HEK293 (cell line): ENCODE measurements at regions not wholly inside any gene's neighbourhood (a gene's known extent, or its start where the extent isn't known, plus 50 kb on each side); places are given as distances from the start of the nearest gene placed in this dataset.

Experiments used
- CTCF ChIA-PET: fragments of 350-600 bp; formaldehyde crosslinking; extraction: SDS; loops from one replicate; lab custom pipeline; 2021; ENCODE audit warnings: antibody characterized with exemption; lab: Yijun Ruan, JAX
- POLR2A ChIA-PET: fragments of 300-600 bp; formaldehyde crosslinking; extraction: SDS; loops from one replicate; lab custom pipeline; 2020; ENCODE audit warnings: antibody characterized with exemption, inconsistent platforms; lab: Yijun Ruan, JAX
- H3K27ac ChIP-seq: fragments of 200-500 bp; sonication (Bioruptor generic); 2 replicates; pipeline ENCODE4 v1.5.1; 2014; ENCODE audit warnings: low read depth, low read length, control low read depth, inconsistent platforms; ENCODE audit errors: extremely low read depth
- H3K36me3 ChIP-seq, 2 experiments: fragments of 200-500 bp in 1 of 2; sonication (Bioruptor generic) in 1 of 2; 1 replicate in 1 of 2; 2 replicates in 1 of 2; pipeline ENCODE4 v1.5.1; 2014 to 2017; ENCODE audit warnings: inconsistent platforms in 2 of 2, low read length in 2 of 2; ENCODE audit not compliant: control insufficient read depth in 2 of 2, insufficient read depth in 1 of 2
- H3K4me1 ChIP-seq: fragments of 200-500 bp; sonication (Bioruptor generic); 2 replicates; pipeline ENCODE4 v1.5.1; 2014; ENCODE audit warnings: mild to moderate bottlenecking, low read length, inconsistent platforms; ENCODE audit not compliant: control insufficient read depth, insufficient read depth
- H3K4me3 ChIP-seq: 2 replicates; pipeline ENCODE4 v1.5.1; 2011; ENCODE audit warnings: low read depth, mild to moderate bottlenecking, control low read depth, low read length, moderate library complexity
- H3K9me3 ChIP-seq: fragments of 200-500 bp; sonication (Bioruptor generic); 2 replicates; pipeline ENCODE4 v1.5.1; 2014; ENCODE audit warnings: low read depth, low read length, inconsistent platforms; ENCODE audit not compliant: control insufficient read depth, insufficient read depth
- ATF2 ChIP-seq: fragments of 450-650 bp; formaldehyde crosslinking; IDR thresholded peaks from 2 replicates; pipeline ENCODE4 v1.5.1; 2016; ENCODE audit warnings: missing biosample characterization, missing genetic modification characterization, low read depth
- BCL11A ChIP-seq: fragments of 450-650 bp; formaldehyde crosslinking; IDR thresholded peaks from 2 replicates; pipeline ENCODE4 v1.5.1; 2016; ENCODE audit warnings: low read depth, missing biosample characterization, missing genetic modification characterization
- KLF16 ChIP-seq: fragments of 450-650 bp; formaldehyde crosslinking; IDR thresholded peaks from 2 replicates; pipeline ENCODE4 v1.5.1; 2017; ENCODE audit warnings: missing biosample characterization, missing genetic modification characterization
- MYNN ChIP-seq: fragments of 450-650 bp; formaldehyde crosslinking; IDR thresholded peaks from 2 replicates; pipeline ENCODE4 v1.5.1; 2016; ENCODE audit warnings: missing biosample characterization, missing genetic modification characterization, borderline replicate concordance
- MZF1 ChIP-seq: fragments of 450-650 bp; formaldehyde crosslinking; IDR thresholded peaks from 2 replicates; pipeline ENCODE4 v1.5.1; 2017; ENCODE audit warnings: missing biosample characterization, missing genetic modification characterization, borderline replicate concordance
- TSHZ1 ChIP-seq: fragments of 450-650 bp; formaldehyde crosslinking; IDR thresholded peaks from 2 replicates; pipeline ENCODE4 v1.5.1; 2016; ENCODE audit warnings: missing biosample characterization, missing genetic modification characterization, borderline replicate concordance
- ZNF112 ChIP-seq: fragments of 450-650 bp; formaldehyde crosslinking; IDR thresholded peaks from 2 replicates; pipeline ENCODE4 v1.5.0; 2017; ENCODE audit warnings: missing biosample characterization, missing genetic modification characterization
- ZNF184 ChIP-seq: fragments of 450-650 bp; IDR thresholded peaks from 2 replicates; pipeline ENCODE4 v1.5.1; 2018; ENCODE audit warnings: missing biosample characterization, mild to moderate bottlenecking, missing genetic modification characterization
- ZNF239 ChIP-seq: fragments of 450-650 bp; formaldehyde crosslinking; IDR thresholded peaks from 2 replicates; pipeline ENCODE4 v1.5.1; 2016; ENCODE audit warnings: missing biosample characterization, missing genetic modification characterization
- ZNF311 ChIP-seq: fragments of 450-650 bp; formaldehyde crosslinking; IDR thresholded peaks from 2 replicates; pipeline ENCODE4 v1.5.1; 2017; ENCODE audit warnings: missing biosample characterization, missing genetic modification characterization, borderline replicate concordance
- ZNF366 ChIP-seq: fragments of 450-650 bp; formaldehyde crosslinking; conservative IDR thresholded peaks from 2 replicates; pipeline ENCODE4 v1.5.1; 2016; ENCODE audit warnings: missing biosample characterization, missing genetic modification characterization
- ZNF391 ChIP-seq: fragments of 450-650 bp; formaldehyde crosslinking; IDR thresholded peaks from 2 replicates; pipeline ENCODE4 v1.5.1; 2016; ENCODE audit warnings: low read depth, missing biosample characterization, missing genetic modification characterization, borderline replicate concordance
- ZNF398 ChIP-seq: fragments of 450-650 bp; formaldehyde crosslinking; IDR thresholded peaks from 2 replicates; pipeline ENCODE4 v1.5.1; 2017; ENCODE audit warnings: missing biosample characterization, missing genetic modification characterization
- ZNF426 ChIP-seq: fragments of 450-650 bp; formaldehyde crosslinking; IDR thresholded peaks from 2 replicates; pipeline ENCODE4 v1.5.1; 2017; ENCODE audit warnings: missing biosample characterization, missing genetic modification characterization, mild to moderate bottlenecking, inconsistent platforms, moderate library complexity
- ZNF433 ChIP-seq: fragments of 450-650 bp; formaldehyde crosslinking; IDR thresholded peaks from 2 replicates; pipeline ENCODE4 v1.5.1; 2016; ENCODE audit warnings: missing biosample characterization, missing genetic modification characterization, low read depth
- ZNF514 ChIP-seq: fragments of 450-650 bp; formaldehyde crosslinking; IDR thresholded peaks from 2 replicates; pipeline ENCODE4 v1.5.1; 2016; ENCODE audit warnings: missing biosample characterization, missing genetic modification characterization
- ZNF521 ChIP-seq: fragments of 450-650 bp; formaldehyde crosslinking; IDR thresholded peaks from 2 replicates; pipeline ENCODE4 v1.5.1; 2017; ENCODE audit warnings: missing biosample characterization, mild to moderate bottlenecking, missing genetic modification characterization
- ZNF555 ChIP-seq: fragments of 450-650 bp; formaldehyde crosslinking; conservative IDR thresholded peaks from 2 replicates; pipeline ENCODE4 v1.5.1; 2017; ENCODE audit warnings: missing biosample characterization, mild to moderate bottlenecking, missing genetic modification characterization, inconsistent platforms
- ZNF560 ChIP-seq: fragments of 450-650 bp; formaldehyde crosslinking; IDR thresholded peaks from 2 replicates; pipeline ENCODE4 v1.5.1; 2017; ENCODE audit warnings: missing biosample characterization, missing genetic modification characterization, borderline replicate concordance
- ZNF639 ChIP-seq: fragments of 450-650 bp; formaldehyde crosslinking; IDR thresholded peaks from 2 replicates; pipeline ENCODE4 v1.5.1; 2016; ENCODE audit warnings: missing biosample characterization, missing genetic modification characterization
- ZNF658 ChIP-seq: fragments of 450-650 bp; formaldehyde crosslinking; IDR thresholded peaks from 2 replicates; pipeline ENCODE4; 2016; ENCODE audit warnings: missing biosample characterization, missing genetic modification characterization
- ZNF701 ChIP-seq: fragments of 450-650 bp; formaldehyde crosslinking; IDR thresholded peaks from 2 replicates; pipeline ENCODE4 v1.5.1; 2016; ENCODE audit warnings: missing biosample characterization, missing genetic modification characterization
- ZNF777 ChIP-seq: fragments of 450-650 bp; formaldehyde crosslinking; IDR thresholded peaks from 2 replicates; pipeline ENCODE4 v1.5.1; 2017; ENCODE audit warnings: missing biosample characterization, missing genetic modification characterization, borderline replicate concordance
- ZNF830 ChIP-seq: fragments of 450-650 bp; IDR thresholded peaks from 2 replicates; pipeline ENCODE4 v1.5.0; 2018; ENCODE audit warnings: missing biosample characterization, missing genetic modification characterization, low read depth, mild to moderate bottlenecking, moderate library complexity
- TF ChIP-seq, protein P1 (sequence below): fragments of 450-650 bp; formaldehyde crosslinking; IDR thresholded peaks from 2 replicates; pipeline ENCODE4 v1.5.1; 2016; ENCODE audit warnings: missing biosample characterization, missing genetic modification characterization
- TF ChIP-seq, protein P2 (sequence below): fragments of 450-650 bp; formaldehyde crosslinking; IDR thresholded peaks from 2 replicates; pipeline ENCODE4 v1.5.1; 2016; ENCODE audit warnings: missing biosample characterization, missing genetic modification characterization

DNA sequence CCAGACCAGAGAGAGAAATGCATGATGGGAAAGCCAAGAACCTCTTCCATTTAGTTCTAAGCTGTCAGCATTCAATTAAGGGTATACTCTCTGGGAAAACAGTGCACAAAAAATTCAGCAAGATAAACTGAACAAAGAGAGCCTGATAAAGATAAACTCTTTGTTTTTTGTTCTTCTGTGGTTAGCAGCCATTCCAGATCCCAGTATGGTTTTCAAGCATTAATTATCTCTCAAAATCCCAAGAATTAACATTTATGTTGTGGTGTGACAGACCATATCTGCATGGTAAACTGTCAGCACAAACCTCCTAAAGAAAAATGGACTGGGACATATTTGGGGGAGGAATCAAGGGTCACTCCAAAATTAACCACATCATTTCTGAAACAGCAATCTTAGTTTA is 124.0 kb upstream of the LRRN1 start:
- Histone ChIP-seq H3K4me3 (no peak overlapping the region), H3K4me1 (no peaks in the 10 kb centered on the region), H3K27ac (no peak overlapping the region), H3K36me3 (no peaks in the 10 kb centered on the region), H3K9me3 (no peaks in the 10 kb centered on the region)
- TF ChIP-seq ZNF560 (tag by site-specific recombination) (no peak), ZNF658 (tag by site-specific recombination) (no peak), ZNF514 (no peak), ZNF391 (tag by site-specific recombination) (no peak), KLF16 (tag by site-specific recombination) (no peak), MZF1 (tag by site-specific recombination) (no peak), ZNF398 (tag by site-specific recombination) (no peak), ZNF112 (tag by site-specific recombination) (no peak), ZNF521 (tag by site-specific recombination) (no peak), ZNF433 (tag by site-specific recombination) (no peak), ZNF639 (no peak), ZNF366 (tag by site-specific recombination) (no peak), ZNF701 (tag by site-specific recombination) (no peak), ZNF184 (tag by site-specific recombination) (no peak), ZNF555 (tag by site-specific recombination) (no peak), ZNF239 (tag by site-specific recombination) (no peak), BCL11A (no peak), ATF2 (tag by site-specific recombination) (no peak), ZNF830 (tag by site-specific recombination) (no peak), ZNF777 (no peak)
- ChIA-PET POLR2A (no interaction called here), CTCF (no interaction called here)

DNA sequence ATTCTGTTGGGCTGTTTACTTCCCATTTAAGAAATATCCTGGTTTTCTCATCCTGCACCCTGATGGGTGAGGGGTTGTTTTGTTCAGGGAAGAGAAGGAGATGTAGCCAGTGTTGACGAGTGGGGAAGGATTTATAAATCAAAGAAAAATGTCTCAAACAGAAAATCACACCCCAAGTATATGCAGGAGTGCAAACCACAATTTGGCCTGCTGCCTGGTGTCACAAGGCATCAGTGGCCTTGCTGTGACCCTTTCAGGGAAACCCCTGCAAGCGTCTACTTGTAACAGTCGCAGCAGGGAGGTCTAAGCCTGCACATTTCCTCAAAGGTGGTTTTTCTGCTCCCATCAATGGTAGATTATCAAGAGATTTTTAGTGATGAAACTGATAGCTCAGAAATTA is 132.6 kb upstream of the LRRN1 start:
- POLR2A ChIA-PET, result no interaction called here
- no peak overlapping the region for H3K27ac ChIP-seq
- CTCF ChIA-PET, result no interaction called here
- no peaks in the 10 kb centered on the region for H3K36me3 ChIP-seq
- no peaks in the 10 kb centered on the region for H3K4me1 ChIP-seq
- H3K4me3 ChIP-seq, result no peak overlapping the region
- H3K9me3 ChIP-seq, result no peaks in the 10 kb centered on the region
- TF ChIP-seq TSHZ1, result no peak
- no peak for TF ChIP-seq MYNN (tag by site-specific recombination)
- TF ChIP-seq, protein P1, sequence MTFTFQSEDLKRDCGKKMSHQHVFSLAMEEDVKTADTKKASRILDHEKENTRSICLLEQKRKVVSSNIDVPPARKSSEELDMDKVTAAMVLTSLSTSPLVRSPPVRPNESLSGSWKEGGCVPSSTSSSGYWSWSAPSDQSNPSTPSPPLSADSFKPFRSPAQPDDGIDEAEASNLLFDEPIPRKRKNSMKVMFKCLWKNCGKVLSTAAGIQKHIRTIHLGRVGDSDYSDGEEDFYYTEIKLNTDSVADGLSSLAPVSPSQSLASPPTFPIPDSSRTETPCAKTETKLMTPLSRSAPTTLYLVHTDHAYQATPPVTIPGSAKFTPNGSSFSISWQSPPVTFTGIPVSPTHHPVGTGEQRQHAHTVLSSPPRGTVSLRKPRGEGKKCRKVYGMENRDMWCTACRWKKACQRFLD (tag by site-specific recombination), result no peak
- TF ChIP-seq, protein P2, sequence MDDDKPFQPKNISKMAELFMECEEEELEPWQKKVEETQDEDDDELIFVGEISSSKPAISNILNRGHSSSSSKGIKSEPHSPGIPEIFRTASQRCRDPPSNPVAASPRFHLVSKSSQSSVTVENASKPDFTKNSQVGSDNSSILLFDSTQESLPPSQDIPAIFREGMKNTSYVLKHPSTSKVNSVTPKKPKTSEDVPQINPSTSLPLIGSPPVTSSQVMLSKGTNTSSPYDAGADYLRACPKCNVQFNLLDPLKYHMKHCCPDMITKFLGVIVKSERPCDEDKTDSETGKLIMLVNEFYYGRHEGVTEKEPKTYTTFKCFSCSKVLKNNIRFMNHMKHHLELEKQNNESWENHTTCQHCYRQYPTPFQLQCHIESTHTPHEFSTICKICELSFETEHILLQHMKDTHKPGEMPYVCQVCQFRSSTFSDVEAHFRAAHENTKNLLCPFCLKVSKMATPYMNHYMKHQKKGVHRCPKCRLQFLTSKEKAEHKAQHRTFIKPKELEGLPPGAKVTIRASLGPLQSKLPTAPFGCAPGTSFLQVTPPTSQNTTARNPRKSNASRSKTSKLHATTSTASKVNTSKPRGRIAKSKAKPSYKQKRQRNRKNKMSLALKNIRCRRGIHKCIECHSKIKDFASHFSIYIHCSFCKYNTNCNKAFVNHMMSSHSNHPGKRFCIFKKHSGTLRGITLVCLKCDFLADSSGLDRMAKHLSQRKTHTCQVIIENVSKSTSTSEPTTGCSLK (tag by site-specific recombination), result no peak
- no peak for TF ChIP-seq ZNF311 (tag by site-specific recombination)
- no peak for TF ChIP-seq ZNF426
